ENCODE measurements at regions not wholly inside any gene's neighbourhood (a gene's known extent, or its start where the extent isn't known, plus 50 kb on each side); places are given as distances from the start of the nearest gene placed in this dataset.

GRCh38 chr4:157779081-157779480 is 393.7 kb downstream of the GASK1B start:
- no peaks in the 10 kb centered on the region for H3K36me3 ChIP-seq (ENCODE audit: insufficient read depth, low read length)
- H3K27ac ChIP-seq (ENCODE audit: low read depth in 1 of 2, low read length in 2 of 2), result no peak overlapping the region
- Mint-ChIP-seq H3K27ac (no peak overlapping the region), H3K36me3 (ENCODE audit: low read depth) (no peaks in the 10 kb centered on the region), H3K4me1 (ENCODE audit: low read depth) (no peaks in the 10 kb centered on the region), H3K9me3 (peaks cover 6% of the 10 kb centered on the region), H3K4me3 (no peak overlapping the region), H3K27me3 (no peaks in the 10 kb centered on the region)
- TF ChIP-seq CTCF (IDR thresholded peaks at IDR 0.05), result no peak
- POLR2A ChIA-PET, result no interaction called here
- CTCF ChIA-PET, result interaction anchor here (1.5 kb wide), 1 partner anchor 10 kb away, joined by 4 read pairs; no protein-coding TSS in a partner anchor
- DNase-seq (no peak), ATAC-seq (ENCODE audit: poor library complexity) (no peak)
- no peak overlapping the region for H3K4me3 ChIP-seq (ENCODE audit: low read length)
- H3K4me1 ChIP-seq (ENCODE audit: insufficient read depth, low read length), result no peaks in the 10 kb centered on the region
- H3K9me3 ChIP-seq (ENCODE audit: control insufficient read depth in 1 of 2, insufficient read depth in 1 of 2, low read length in 2 of 2), result peaks cover 0 to 4% of the 10 kb centered on the region in 2 experiments
- H3K27me3 ChIP-seq (ENCODE audit: control insufficient read depth in 1 of 2, insufficient read depth in 2 of 2, low read length in 2 of 2), result no peaks in the 10 kb centered on the region
- intact Hi-C loops (cut with DNase I, micrococcal nuclease), result no loop called here

- no peaks in the 10 kb centered on the region for H3K27me3 ChIP-seq (ENCODE audit: control insufficient read depth in 1 of 2, insufficient read depth in 2 of 2, low read length in 2 of 2)
- H3K27ac ChIP-seq (ENCODE audit: low read depth in 1 of 2, low read length in 2 of 2), result no peak overlapping the region
- Mint-ChIP-seq H3K27me3 (no peaks in the 10 kb centered on the region), H3K9me3 (peaks cover 8% of the 10 kb centered on the region), H3K4me1 (ENCODE audit: low read depth) (no peaks in the 10 kb centered on the region), H3K4me3 (no peak overlapping the region), H3K27ac (no peak overlapping the region), H3K36me3 (ENCODE audit: low read depth) (no peaks in the 10 kb centered on the region)
- ChIA-PET CTCF (no interaction called here), POLR2A (no interaction called here)
- H3K9me3 ChIP-seq (ENCODE audit: control insufficient read depth in 1 of 2, insufficient read depth in 1 of 2, low read length in 2 of 2), result peaks cover 0 to 4% of the 10 kb centered on the region in 2 experiments
- H3K4me3 ChIP-seq (ENCODE audit: low read length), result no peak overlapping the region
- DNase-seq (no peak), ATAC-seq (ENCODE audit: poor library complexity) (no peak)
- intact Hi-C loops (cut with DNase I, micrococcal nuclease), result no loop called here
- H3K36me3 ChIP-seq (ENCODE audit: insufficient read depth, low read length), result no peaks in the 10 kb centered on the region
- no peaks in the 10 kb centered on the region for H3K4me1 ChIP-seq (ENCODE audit: insufficient read depth, low read length)
- TF ChIP-seq CTCF (IDR thresholded peaks at IDR 0.05), result no peak
These were observed 395.8 kb downstream of the GASK1B start for GRCh38 chr4:157776930-157777528.

GRCh38 chr4:157775971-157776370 is 396.9 kb downstream of the GASK1B start:
- H3K9me3 ChIP-seq (ENCODE audit: control insufficient read depth in 1 of 2, insufficient read depth in 1 of 2, low read length in 2 of 2), result peaks cover 0 to 4% of the 10 kb centered on the region in 2 experiments
- no peaks in the 10 kb centered on the region for H3K4me1 ChIP-seq (ENCODE audit: insufficient read depth, low read length)
- CTCF ChIA-PET, result no interaction called here
- no peak for TF ChIP-seq CTCF (IDR thresholded peaks at IDR 0.05)
- no peaks in the 10 kb centered on the region for H3K36me3 Mint-ChIP-seq (ENCODE audit: low read depth)
- no peaks in the 10 kb centered on the region for H3K4me1 Mint-ChIP-seq (ENCODE audit: low read depth)
- H3K27ac Mint-ChIP-seq, result no peak overlapping the region
- no peak overlapping the region for H3K4me3 Mint-ChIP-seq
- ATAC-seq (ENCODE audit: poor library complexity) (no peak), DNase-seq (no peak)
- H3K4me3 ChIP-seq (ENCODE audit: low read length), result no peak overlapping the region
- intact Hi-C loops (cut with DNase I, micrococcal nuclease), result no loop called here
- POLR2A ChIA-PET, result no interaction called here
- no peaks in the 10 kb centered on the region for H3K36me3 ChIP-seq (ENCODE audit: insufficient read depth, low read length)
- no peaks in the 10 kb centered on the region for H3K27me3 Mint-ChIP-seq
- H3K27me3 ChIP-seq (ENCODE audit: control insufficient read depth in 1 of 2, insufficient read depth in 2 of 2, low read length in 2 of 2), result no peaks in the 10 kb centered on the region
- peaks cover 2% of the 10 kb centered on the region for H3K9me3 Mint-ChIP-seq
- H3K27ac ChIP-seq (ENCODE audit: low read depth in 1 of 2, low read length in 2 of 2), result no peak overlapping the region
